HUES64 (cell line): ENCODE measurements at regions not wholly inside any gene's neighbourhood (a gene's known extent, or its start where the extent isn't known, plus 50 kb on each side); places are given as distances from the start of the nearest gene placed in this dataset.
"Not testable (repeated sequence)": the region's sequence is repeated elsewhere in the genome, so short reads cannot be mapped to it uniquely, and the experiment has no call there.

ENCODE experiments used
- H3K27ac ChIP-seq: 2 replicates; pipeline ENCODE4 v1.7.0; 2013; ENCODE audit warnings: low read depth, low read length, inconsistent platforms
- H3K27me3 ChIP-seq: 2 replicates; pipeline ENCODE4 v1.6.1; 2013; ENCODE audit warnings: mild to moderate bottlenecking, low read length; ENCODE audit not compliant: insufficient read depth
- H3K36me3 ChIP-seq: 2 replicates; pipeline ENCODE4 v1.6.1; 2013; ENCODE audit warnings: mild to moderate bottlenecking, low read length; ENCODE audit not compliant: insufficient read depth
- H3K4me1 ChIP-seq: 2 replicates; pipeline ENCODE4 v1.6.1; 2013; ENCODE audit warnings: mild to moderate bottlenecking, low read length, moderate library complexity; ENCODE audit not compliant: insufficient read depth
- H3K4me3 ChIP-seq: 2 replicates; pipeline ENCODE4 v1.5.1; 2013; ENCODE audit warnings: mild to moderate bottlenecking, low read length, moderate library complexity
- H3K9ac ChIP-seq: 2 replicates; pipeline ENCODE4 v1.6.1; 2013; ENCODE audit warnings: mild to moderate bottlenecking, low read depth, low read length
- H3K9me3 ChIP-seq: 2 replicates; pipeline ENCODE4 v1.6.1; 2013; ENCODE audit warnings: low read depth, low read length; ENCODE audit not compliant: insufficient read depth
- WGBS: fragments of 150-250, 120-280 bp; methylation state at CpG from one replicate; pipeline ENCODE4 v1.1.7; 2013; ENCODE audit warnings: missing lambda C conversion rate; 5-methylcytosine and 5-hydroxymethylcytosine counted together

GRCh38 chrX:124426288-124427169 is 80.2 kb downstream of the SH2D1A start:
- H3K4me1 ChIP-seq, result peaks cover 11% of the 10 kb centered on the region; the same call in 1 of the 2 replicates
- H3K27me3 ChIP-seq, result no peaks in the 10 kb centered on the region
- H3K9ac ChIP-seq, result no peak overlapping the region
- H3K4me3 ChIP-seq, result no peak overlapping the region
- WGBS, result 88% methylated on average over 9 of the region's 9 CpGs
- H3K9me3 ChIP-seq, result no peaks in the 10 kb centered on the region
- H3K27ac ChIP-seq, result no peak overlapping the region
- no peaks in the 10 kb centered on the region for H3K36me3 ChIP-seq

- Histone ChIP-seq H3K9ac (no peak overlapping the region), H3K9me3 (no peaks in the 10 kb centered on the region), H3K4me3 (no peak overlapping the region), H3K4me1 (no peaks in the 10 kb centered on the region), H3K36me3 (no peaks in the 10 kb centered on the region), H3K27me3 (no peaks in the 10 kb centered on the region), H3K27ac (no peak overlapping the region)
- 100% methylated on average over 2 of the region's 2 CpGs for WGBS
These were observed 86.8 kb downstream of the SH2D1A start for GRCh38 chrX:124433186-124433585.

- no peaks in the 10 kb centered on the region for H3K4me1 ChIP-seq
- 97% methylated on average over 4 of the region's 4 CpGs for WGBS
- H3K9me3 ChIP-seq, result no peaks in the 10 kb centered on the region
- no peak overlapping the region for H3K9ac ChIP-seq
- no peaks in the 10 kb centered on the region for H3K27me3 ChIP-seq
- H3K4me3 ChIP-seq, result no peak overlapping the region
- H3K27ac ChIP-seq, result no peak overlapping the region
- H3K36me3 ChIP-seq, result no peaks in the 10 kb centered on the region
These were observed 89.3 kb downstream of the SH2D1A start for GRCh38 chrX:124435616-124436015.

- H3K9ac ChIP-seq, result no peak overlapping the region
- 91% methylated on average over 2 of the region's 2 CpGs for WGBS
- H3K9me3 ChIP-seq, result no peaks in the 10 kb centered on the region
- H3K36me3 ChIP-seq, result no peaks in the 10 kb centered on the region
- no peak overlapping the region for H3K4me3 ChIP-seq
- no peaks in the 10 kb centered on the region for H3K27me3 ChIP-seq
- H3K4me1 ChIP-seq, result 0 out of 2 replicates have a peak, but pooled peaks cover 6% of the 10 kb centered on the region
- no peak overlapping the region for H3K27ac ChIP-seq
These were observed 94.3 kb downstream of the SH2D1A start for GRCh38 chrX:124440695-124441094.

GRCh38 chrX:124441971-124442590 is 95.7 kb downstream of the SH2D1A start:
- Histone ChIP-seq H3K4me1 (0 out of 2 replicates have a peak, but pooled peaks cover 6% of the 10 kb centered on the region), H3K4me3 (no peak overlapping the region), H3K9me3 (no peaks in the 10 kb centered on the region), H3K27me3 (no peaks in the 10 kb centered on the region), H3K27ac (no peak overlapping the region), H3K36me3 (no peaks in the 10 kb centered on the region), H3K9ac (no peak overlapping the region)
- no CpG with 5 or more reads among the region's 1 CpG for WGBS

- H3K9me3 ChIP-seq, result no peaks in the 10 kb centered on the region
- H3K27me3 ChIP-seq, result no peaks in the 10 kb centered on the region
- 100% methylated on average over 1 of the region's 1 CpG for WGBS
These were observed 109.6 kb downstream of the SH2D1A start for GRCh38 chrX:124455966-124456365.

GRCh38 chrX:124459851-124460250 is 113.5 kb downstream of the SH2D1A start:
- not testable (repeated sequence) for H3K9me3 ChIP-seq, H3K4me3 ChIP-seq, H3K36me3 ChIP-seq, H3K9ac ChIP-seq, H3K27me3 ChIP-seq, H3K27ac ChIP-seq, H3K4me1 ChIP-seq

More at GRCh38 chrX:124455966-124456365, 109.6 kb downstream of the SH2D1A start:
- Histone ChIP-seq H3K36me3 (no peaks in the 10 kb centered on the region), H3K9ac (no peak overlapping the region), H3K4me3 (no peak overlapping the region), H3K27ac (no peak overlapping the region), H3K4me1 (no peaks in the 10 kb centered on the region)

- Histone ChIP-seq H3K9me3 (no peaks in the 10 kb centered on the region), H3K9ac (no peak overlapping the region), H3K27me3 (no peaks in the 10 kb centered on the region), H3K4me1 (no peaks in the 10 kb centered on the region), H3K4me3 (no peak overlapping the region), H3K36me3 (no peaks in the 10 kb centered on the region), H3K27ac (no peak overlapping the region)
- WGBS, result 100% methylated on average over 3 of the region's 4 CpGs
These were observed 116.6 kb downstream of the SH2D1A start for GRCh38 chrX:124462931-124463330.

- no peaks in the 10 kb centered on the region for H3K9me3 ChIP-seq
- H3K4me1 ChIP-seq, result no peaks in the 10 kb centered on the region
- no peak overlapping the region for H3K9ac ChIP-seq
- 95% methylated on average over 4 of the region's 4 CpGs for WGBS
- H3K36me3 ChIP-seq, result no peaks in the 10 kb centered on the region
- no peak overlapping the region for H3K27ac ChIP-seq
- no peaks in the 10 kb centered on the region for H3K27me3 ChIP-seq
- H3K4me3 ChIP-seq, result no peak overlapping the region
These were observed 120.8 kb downstream of the SH2D1A start for GRCh38 chrX:124467202-124467601.

- no peak overlapping the region for H3K27ac ChIP-seq
- no peaks in the 10 kb centered on the region for H3K36me3 ChIP-seq
- WGBS, result 88% methylated on average over 2 of the region's 2 CpGs
- H3K4me3 ChIP-seq, result no peak overlapping the region
- H3K9me3 ChIP-seq, result no peaks in the 10 kb centered on the region
- H3K27me3 ChIP-seq, result no peaks in the 10 kb centered on the region
- H3K4me1 ChIP-seq, result 0 out of 2 replicates have a peak, but pooled peaks cover 9% of the 10 kb centered on the region
- H3K9ac ChIP-seq, result no peak overlapping the region
These were observed 129.0 kb downstream of the SH2D1A start for GRCh38 chrX:124475358-124475757.

- Histone ChIP-seq H3K9ac (no peak overlapping the region), H3K9me3 (no peaks in the 10 kb centered on the region), H3K4me1 (0 out of 2 replicates have a peak, but pooled peaks cover 9% of the 10 kb centered on the region), H3K36me3 (no peaks in the 10 kb centered on the region), H3K27me3 (no peaks in the 10 kb centered on the region), H3K27ac (no peak overlapping the region), H3K4me3 (no peak overlapping the region)
- WGBS, result 100% methylated on average over 1 of the region's 2 CpGs
These were observed 130.2 kb downstream of the SH2D1A start for GRCh38 chrX:124476562-124476961.
